Progenitor cell of endocrine pancreas (in vitro differentiated cells): ENCODE measurements at regions not wholly inside any gene's neighbourhood (a gene's known extent, or its start where the extent isn't known, plus 50 kb on each side); places are given as distances from the start of the nearest gene placed in this dataset.
"Not testable (repeated sequence)": the region's sequence is repeated elsewhere in the genome, so short reads cannot be mapped to it uniquely, and the experiment has no call there.

Experiments
- DNase-seq: peaks from one replicate; pipeline ENCODE4 v3.0.0; 2021; ENCODE audit warnings: low spot score; ENCODE audit not compliant: unreplicated experiment
- H3K27ac Mint-ChIP-seq: 2 replicates; pipeline ENCODE4 v1.8.0; 2021; ENCODE audit warnings: mild to moderate bottlenecking, moderate library complexity, mixed read lengths
- H3K27me3 Mint-ChIP-seq: 2 replicates; pipeline ENCODE4 v1.8.0; 2021; ENCODE audit warnings: mixed read lengths
- H3K36me3 Mint-ChIP-seq: 2 replicates; pipeline ENCODE4 v1.8.0; 2022; ENCODE audit warnings: mixed read lengths; ENCODE audit not compliant: insufficient read depth
- H3K4me1 Mint-ChIP-seq: 2 replicates; pipeline ENCODE4 v1.8.0; 2021; ENCODE audit warnings: low read depth, mixed read lengths
- H3K4me3 Mint-ChIP-seq: 2 replicates; pipeline ENCODE4 v1.8.0; 2021; ENCODE audit warnings: low read depth, mild to moderate bottlenecking, moderate library complexity, mixed read lengths
- H3K9me3 Mint-ChIP-seq: 2 replicates; pipeline ENCODE4 v1.8.0; 2021; ENCODE audit warnings: low read depth, mixed read lengths
- CTCF ChIP-seq: fragments of 200-600 bp; sonication (generic); IDR thresholded peaks from one replicate; pipeline ENCODE4 v1.5.0; 2021; ENCODE audit warnings: antibody characterized with exemption, mild to moderate bottlenecking; ENCODE audit not compliant: unreplicated experiment

DNA sequence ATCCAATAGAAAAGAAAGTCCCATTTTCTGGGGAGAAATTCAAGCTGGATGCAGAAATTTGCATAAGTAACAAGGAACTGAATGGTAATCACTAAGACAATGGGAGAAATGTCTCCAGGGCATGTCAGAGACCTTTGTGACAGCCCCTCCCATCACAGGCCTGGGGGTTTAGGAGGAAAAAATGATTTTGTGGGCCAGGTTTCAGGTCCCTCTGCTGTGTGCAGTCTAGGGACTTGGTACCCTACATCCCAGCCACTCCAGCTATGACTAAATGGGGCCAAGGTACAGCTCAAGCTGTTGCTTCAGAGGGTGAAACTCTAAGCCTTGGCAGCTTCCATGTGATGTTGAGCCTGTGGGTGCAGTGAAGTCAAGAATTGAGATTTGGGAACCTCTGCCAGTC is 695.5 kb upstream of the MIR17HG start:
- TF ChIP-seq CTCF, result no peak
- H3K9me3 Mint-ChIP-seq, result peaks cover 19% of the 10 kb centered on the region
- no peak overlapping the region for H3K4me3 Mint-ChIP-seq
- no peak for DNase-seq
- peaks cover 12% of the 10 kb centered on the region for H3K36me3 Mint-ChIP-seq
- H3K27ac Mint-ChIP-seq, result no peak overlapping the region
- no peaks in the 10 kb centered on the region for H3K27me3 Mint-ChIP-seq
- peaks cover 1% of the 10 kb centered on the region for H3K4me1 Mint-ChIP-seq

- H3K9me3 Mint-ChIP-seq, result peaks cover 19% of the 10 kb centered on the region
- no peak for TF ChIP-seq CTCF
- no peak overlapping the region for H3K27ac Mint-ChIP-seq
- peaks cover 14% of the 10 kb centered on the region for H3K36me3 Mint-ChIP-seq
- H3K27me3 Mint-ChIP-seq, result no peaks in the 10 kb centered on the region
- peaks cover 1% of the 10 kb centered on the region for H3K4me1 Mint-ChIP-seq
- no peak overlapping the region for H3K4me3 Mint-ChIP-seq
- DNase-seq, result no peak
These were observed 692.5 kb upstream of the MIR17HG start for GRCh38 chr13:90654970-90655369.

DNA sequence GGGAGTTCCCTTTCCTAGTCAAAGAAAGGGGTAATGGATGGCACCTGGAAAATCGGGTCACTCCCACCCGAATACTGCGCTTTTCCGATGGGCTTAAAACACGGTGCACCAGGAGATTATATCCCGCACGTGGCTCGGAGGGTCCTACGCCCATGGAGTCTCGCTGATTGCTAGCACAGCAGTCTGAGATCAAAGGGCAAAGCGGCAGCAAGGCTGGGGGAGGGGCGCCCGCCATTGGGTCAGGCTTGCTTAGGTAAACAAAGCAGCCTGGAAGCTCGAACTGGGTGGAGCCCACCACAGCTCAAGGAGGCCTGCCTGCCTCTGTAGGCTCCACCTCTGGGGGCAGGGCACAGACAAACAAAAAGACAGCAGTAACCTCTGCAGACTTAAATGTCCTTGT is 683.3 kb upstream of the MIR17HG start:
- not testable (repeated sequence) for H3K27me3 Mint-ChIP-seq, H3K36me3 Mint-ChIP-seq, H3K4me3 Mint-ChIP-seq, H3K9me3 Mint-ChIP-seq, H3K27ac Mint-ChIP-seq, H3K4me1 Mint-ChIP-seq, DNase-seq

DNA sequence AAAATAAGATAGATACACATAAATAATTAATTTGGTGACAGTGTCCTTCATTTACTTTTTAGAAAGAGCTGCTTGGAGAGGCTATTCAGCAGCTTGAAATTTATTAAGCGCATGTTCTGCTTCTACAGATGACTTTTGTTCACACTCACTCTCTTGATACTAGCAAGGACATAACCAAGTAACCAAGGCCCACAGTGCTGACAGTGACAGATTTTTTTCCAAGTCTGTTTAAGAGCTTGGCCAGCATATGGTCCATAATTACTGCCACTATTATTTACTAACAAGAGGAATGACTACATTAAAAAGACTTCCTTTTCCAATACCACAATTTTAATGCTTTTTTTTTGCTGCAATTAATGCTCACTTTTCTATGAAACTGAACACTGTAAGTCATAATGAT is 673.7 kb upstream of the MIR17HG start:
- no peak for TF ChIP-seq CTCF
- Mint-ChIP-seq H3K27me3 (no peaks in the 10 kb centered on the region), H3K4me3 (no peak overlapping the region), H3K36me3 (no peaks in the 10 kb centered on the region), H3K4me1 (peaks cover 4% of the 10 kb centered on the region), H3K9me3 (no peaks in the 10 kb centered on the region), H3K27ac (no peak overlapping the region)
- no peak for DNase-seq

GRCh38 chr13:90675129-90675528 is 672.4 kb upstream of the MIR17HG start:
- Mint-ChIP-seq H3K27me3 (no peaks in the 10 kb centered on the region), H3K9me3 (no peaks in the 10 kb centered on the region), H3K4me3 (no peak overlapping the region), H3K36me3 (no peaks in the 10 kb centered on the region), H3K4me1 (peaks cover 4% of the 10 kb centered on the region), H3K27ac (peak overlapping the region; percentile 39)
- TF ChIP-seq CTCF, result no peak
- no peak for DNase-seq

DNA sequence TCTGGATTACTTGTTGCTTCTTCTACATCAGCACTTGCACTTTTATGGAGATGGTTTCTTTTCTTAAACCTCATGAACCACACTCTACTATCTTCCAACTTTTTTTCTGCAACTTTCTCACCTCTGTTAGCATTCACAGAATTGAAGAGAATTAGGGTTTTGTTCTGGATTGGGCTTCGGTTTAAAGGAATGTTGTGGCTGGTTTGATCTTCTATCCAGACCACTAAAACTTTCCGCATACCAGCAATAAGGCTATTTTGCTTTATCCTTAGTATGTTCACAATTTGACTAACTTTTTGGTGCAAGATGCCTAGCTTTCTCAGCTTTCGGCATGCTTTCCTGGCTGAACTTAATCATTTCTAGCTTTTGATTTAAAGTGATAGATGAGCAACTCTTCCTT is 666.7 kb upstream of the MIR17HG start:
- no peaks in the 10 kb centered on the region for H3K27me3 Mint-ChIP-seq
- TF ChIP-seq CTCF, result no peak
- DNase-seq, result no peak
- H3K36me3 Mint-ChIP-seq, result no peaks in the 10 kb centered on the region
- no peak overlapping the region for H3K4me3 Mint-ChIP-seq
- H3K27ac Mint-ChIP-seq, result no peak overlapping the region
- peaks cover 2% of the 10 kb centered on the region for H3K4me1 Mint-ChIP-seq
- no peaks in the 10 kb centered on the region for H3K9me3 Mint-ChIP-seq
